Progenitor cell of endocrine pancreas (in vitro differentiated cells): ENCODE measurements at regions not wholly inside any gene's neighbourhood (a gene's known extent, or its start where the extent isn't known, plus 50 kb on each side); places are given as distances from the start of the nearest gene placed in this dataset.

Experiments
- DNase-seq: peaks from one replicate; pipeline ENCODE4 v3.0.0; 2021; ENCODE audit warnings: low spot score; ENCODE audit not compliant: unreplicated experiment
- H3K27ac Mint-ChIP-seq: 2 replicates; pipeline ENCODE4 v1.8.0; 2021; ENCODE audit warnings: mild to moderate bottlenecking, moderate library complexity, mixed read lengths
- H3K27me3 Mint-ChIP-seq: 2 replicates; pipeline ENCODE4 v1.8.0; 2021; ENCODE audit warnings: mixed read lengths
- H3K36me3 Mint-ChIP-seq: 2 replicates; pipeline ENCODE4 v1.8.0; 2022; ENCODE audit warnings: mixed read lengths; ENCODE audit not compliant: insufficient read depth
- H3K4me1 Mint-ChIP-seq: 2 replicates; pipeline ENCODE4 v1.8.0; 2021; ENCODE audit warnings: low read depth, mixed read lengths
- H3K4me3 Mint-ChIP-seq: 2 replicates; pipeline ENCODE4 v1.8.0; 2021; ENCODE audit warnings: low read depth, mild to moderate bottlenecking, moderate library complexity, mixed read lengths
- H3K9me3 Mint-ChIP-seq: 2 replicates; pipeline ENCODE4 v1.8.0; 2021; ENCODE audit warnings: low read depth, mixed read lengths
- CTCF ChIP-seq: fragments of 200-600 bp; sonication (generic); IDR thresholded peaks from one replicate; pipeline ENCODE4 v1.5.0; 2021; ENCODE audit warnings: antibody characterized with exemption, mild to moderate bottlenecking; ENCODE audit not compliant: unreplicated experiment

DNA sequence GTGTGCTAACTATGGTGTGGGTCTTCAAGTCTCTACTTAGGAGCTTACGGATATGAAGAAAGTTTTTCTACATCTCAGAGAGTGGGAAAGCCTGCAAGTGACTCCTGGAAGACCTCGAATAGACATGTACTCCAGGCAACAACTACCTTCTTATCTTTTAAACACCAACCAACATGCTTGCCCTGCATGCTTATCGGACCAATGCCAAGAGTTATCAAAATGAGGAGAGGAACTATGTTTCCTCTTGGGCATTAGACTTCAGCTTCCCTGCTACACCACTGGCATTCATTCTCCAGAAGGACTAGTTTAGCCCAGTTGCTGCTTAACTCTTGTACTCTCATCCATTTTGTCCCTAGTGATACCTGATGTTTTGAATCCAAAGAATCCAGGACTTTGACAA is 74.7 kb upstream of the MAN2A1 start:
- H3K9me3 Mint-ChIP-seq = no peaks in the 10 kb centered on the region
- no peak for DNase-seq
- H3K4me1 Mint-ChIP-seq = peaks cover 3% of the 10 kb centered on the region
- H3K27me3 Mint-ChIP-seq = no peaks in the 10 kb centered on the region
- no peaks in the 10 kb centered on the region for H3K36me3 Mint-ChIP-seq
- H3K27ac Mint-ChIP-seq = no peak overlapping the region
- no peak for TF ChIP-seq CTCF
- H3K4me3 Mint-ChIP-seq = no peak overlapping the region

DNA sequence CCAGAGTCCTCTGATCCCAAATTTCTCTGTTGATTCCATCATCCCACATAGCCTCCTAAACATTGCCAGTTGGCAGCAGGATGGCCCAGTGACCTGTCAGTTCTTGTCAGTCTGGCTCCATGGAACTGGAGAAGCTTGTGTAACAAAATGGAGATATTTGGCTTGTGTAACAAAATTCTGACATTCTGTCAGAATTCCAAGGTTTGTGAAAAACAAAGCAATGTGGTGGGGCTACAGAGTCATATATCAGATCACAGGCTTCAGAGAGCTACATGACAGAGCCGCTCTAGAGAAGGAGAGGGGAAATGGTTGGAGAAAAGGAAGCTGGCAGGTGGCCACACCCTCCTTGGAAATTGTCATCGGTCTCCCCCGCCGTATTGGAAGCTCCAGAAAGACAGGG is 75.4 kb upstream of the MAN2A1 start:
- TF ChIP-seq CTCF = no peak
- Mint-ChIP-seq H3K27me3 (no peaks in the 10 kb centered on the region), H3K27ac (no peak overlapping the region), H3K4me3 (no peak overlapping the region), H3K4me1 (peaks cover 3% of the 10 kb centered on the region), H3K36me3 (no peaks in the 10 kb centered on the region), H3K9me3 (no peaks in the 10 kb centered on the region)
- no peak for DNase-seq

GRCh38 chr5:109612278-109612905 is 77.3 kb upstream of the MAN2A1 start:
- TF ChIP-seq CTCF = no peak

GRCh38 chr5:109611505-109611904 is 78.2 kb upstream of the MAN2A1 start:
- TF ChIP-seq CTCF = no peak
- Mint-ChIP-seq H3K27me3 (no peaks in the 10 kb centered on the region), H3K9me3 (no peaks in the 10 kb centered on the region), H3K4me3 (no peak overlapping the region), H3K27ac (no peak overlapping the region), H3K4me1 (peaks cover 3% of the 10 kb centered on the region), H3K36me3 (no peaks in the 10 kb centered on the region)
- DNase-seq = no peak

More at GRCh38 chr5:109612278-109612905, 77.3 kb upstream of the MAN2A1 start:
- Mint-ChIP-seq H3K36me3 (no peaks in the 10 kb centered on the region), H3K27me3 (no peaks in the 10 kb centered on the region), H3K27ac (no peak overlapping the region), H3K4me1 (peaks cover 3% of the 10 kb centered on the region), H3K9me3 (no peaks in the 10 kb centered on the region), H3K4me3 (no peak overlapping the region)
- no peak for DNase-seq

DNA sequence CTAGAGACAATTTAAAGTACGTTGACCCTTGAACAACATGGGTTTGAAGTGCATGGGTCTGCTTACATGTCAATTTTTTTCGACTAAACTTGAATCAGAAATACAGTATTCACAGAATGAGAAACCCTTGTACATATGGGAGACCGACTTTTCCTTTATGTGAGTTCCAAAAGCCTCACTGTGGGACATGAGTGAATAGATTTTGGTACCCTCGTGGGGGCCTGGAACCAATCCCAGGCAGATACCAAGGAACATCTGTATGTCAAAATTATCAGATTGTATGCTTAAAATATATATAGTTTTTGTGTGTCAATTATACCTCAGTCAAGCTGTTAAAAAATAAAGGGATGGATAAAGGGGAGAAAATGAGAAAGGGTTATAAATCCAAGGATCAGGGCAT is 78.7 kb upstream of the MAN2A1 start:
- Mint-ChIP-seq H3K27me3 (no peaks in the 10 kb centered on the region), H3K36me3 (no peaks in the 10 kb centered on the region), H3K4me3 (no peak overlapping the region), H3K4me1 (peaks cover 3% of the 10 kb centered on the region), H3K9me3 (no peaks in the 10 kb centered on the region), H3K27ac (no peak overlapping the region)
- TF ChIP-seq CTCF = no peak
- no peak for DNase-seq
